GM20000 (cell line): ENCODE measurements at regions not wholly inside any gene's neighbourhood (a gene's known extent, or its start where the extent isn't known, plus 50 kb on each side); places are given as distances from the start of the nearest gene placed in this dataset.

Experiments used
- DNase-seq: peaks from one replicate; pipeline ENCODE4 v3.0.0; 2012; ENCODE audit warnings: low spot score
- CTCF ChIP-seq: IDR thresholded peaks from 2 replicates; pipeline ENCODE4 v1.5.1; 2012; ENCODE audit warnings: mild to moderate bottlenecking, control low read depth; ENCODE audit errors: extremely low read depth, missing control alignments

- no peak for TF ChIP-seq CTCF
- DNase-seq, result no peak
Measured at GRCh38 chr15:95327183-95327525, 1003.3 kb upstream of the NR2F2 start.

- no peak for TF ChIP-seq CTCF
- DNase-seq, result no peak
Measured at GRCh38 chr15:95327661-95328060, 1002.8 kb upstream of the NR2F2 start.

GRCh38 chr15:95328559-95328958 lies 1001.9 kb upstream of the NR2F2 start:
- no peak for TF ChIP-seq CTCF
- DNase-seq, result no peak

GRCh38 chr15:95329362-95329761 lies 1001.1 kb upstream of the NR2F2 start:
- TF ChIP-seq CTCF, result no peak
- DNase-seq, result no peak

GRCh38 chr15:95341686-95342085 lies 988.8 kb upstream of the NR2F2 start:
- no peak for TF ChIP-seq CTCF
- DNase-seq, result no peak

- DNase-seq, result no peak
- no peak for TF ChIP-seq CTCF
Measured at GRCh38 chr15:95345867-95346266, 984.6 kb upstream of the NR2F2 start.

GRCh38 chr15:95346721-95347475 lies 983.6 kb upstream of the NR2F2 start:
- no peak for DNase-seq
- TF ChIP-seq CTCF, result no peak
